VCaP (cell line): ENCODE measurements at regions not wholly inside any gene's neighbourhood (a gene's known extent, or its start where the extent isn't known, plus 50 kb on each side); places are given as distances from the start of the nearest gene placed in this dataset.

Experiments
- H3K27ac ChIP-seq: fragments of 450-650 bp; 2 replicates; pipeline ENCODE4 v1.5.1; 2017
- CTCF ChIP-seq: fragments of 450-650 bp; conservative IDR thresholded peaks from 2 replicates; pipeline ENCODE4 v1.5.1; 2017; ENCODE audit warnings: mild to moderate bottlenecking, moderate library complexity

- no peak for TF ChIP-seq CTCF
Measured at GRCh38 chr2:144950899-144951560, 431.1 kb upstream of the ZEB2 start.

GRCh38 chr2:144948205-144948855, 428.4 kb upstream of the ZEB2 start:
- no peak for TF ChIP-seq CTCF
- no peak overlapping the region for H3K27ac ChIP-seq

More at GRCh38 chr2:144950899-144951560, 431.1 kb upstream of the ZEB2 start:
- H3K27ac ChIP-seq, result no peak overlapping the region

DNA sequence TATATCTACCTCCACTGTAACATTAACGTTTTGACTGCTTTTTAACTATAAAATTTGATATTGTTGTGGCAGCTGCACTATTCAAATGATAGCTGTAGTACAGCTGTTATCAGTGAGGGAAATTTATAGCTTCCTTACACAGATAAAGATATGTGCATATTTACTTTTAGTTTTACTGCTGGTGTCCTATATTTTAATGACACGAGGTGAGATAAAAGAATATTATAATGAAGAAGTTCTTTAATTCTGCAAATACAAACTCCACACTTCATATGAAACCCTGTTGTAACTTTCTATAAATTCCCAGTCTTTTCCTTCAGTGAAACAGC, 427.8 kb upstream of the ZEB2 start:
- H3K27ac ChIP-seq, result no peak overlapping the region
- no peak for TF ChIP-seq CTCF

- no peak for TF ChIP-seq CTCF
- H3K27ac ChIP-seq, result no peak overlapping the region
Measured at GRCh38 chr2:144946263-144946662, 426.3 kb upstream of the ZEB2 start.

DNA sequence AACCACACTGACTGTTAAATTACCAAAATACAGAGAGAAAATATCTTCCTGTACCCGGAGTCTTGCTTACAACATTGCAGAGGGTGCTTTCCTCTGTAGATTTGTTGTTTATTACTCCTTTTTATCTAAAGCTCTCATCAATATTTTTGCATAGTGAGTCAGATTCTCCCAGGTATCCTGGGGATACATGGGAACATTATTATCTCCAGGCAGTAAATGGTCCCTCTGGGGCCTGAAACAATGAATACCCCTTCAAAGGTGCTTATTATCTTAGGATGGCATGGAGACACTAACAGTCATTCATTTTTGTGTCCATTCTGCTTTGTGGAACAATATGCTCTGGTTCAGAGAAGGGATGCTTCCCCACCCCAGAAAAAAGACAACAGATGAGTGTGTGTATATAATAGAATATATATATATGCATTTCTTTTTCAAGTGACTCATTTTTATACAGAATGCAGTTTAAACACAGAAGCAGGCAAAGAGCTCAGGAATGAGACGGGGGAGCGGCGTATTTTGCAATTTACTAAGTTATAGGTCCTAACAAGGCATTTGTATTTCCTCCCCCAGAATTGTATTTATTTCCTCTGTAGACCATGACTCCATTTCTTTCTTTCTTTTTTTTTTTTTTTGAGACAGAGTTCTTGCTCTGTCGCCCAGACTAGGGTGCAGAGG, 424.8 kb upstream of the ZEB2 start:
- no peak overlapping the region for H3K27ac ChIP-seq
- no peak for TF ChIP-seq CTCF

- no peak overlapping the region for H3K27ac ChIP-seq
- TF ChIP-seq CTCF, result no peak
Measured at GRCh38 chr2:144943986-144944385, 424.1 kb upstream of the ZEB2 start.

DNA sequence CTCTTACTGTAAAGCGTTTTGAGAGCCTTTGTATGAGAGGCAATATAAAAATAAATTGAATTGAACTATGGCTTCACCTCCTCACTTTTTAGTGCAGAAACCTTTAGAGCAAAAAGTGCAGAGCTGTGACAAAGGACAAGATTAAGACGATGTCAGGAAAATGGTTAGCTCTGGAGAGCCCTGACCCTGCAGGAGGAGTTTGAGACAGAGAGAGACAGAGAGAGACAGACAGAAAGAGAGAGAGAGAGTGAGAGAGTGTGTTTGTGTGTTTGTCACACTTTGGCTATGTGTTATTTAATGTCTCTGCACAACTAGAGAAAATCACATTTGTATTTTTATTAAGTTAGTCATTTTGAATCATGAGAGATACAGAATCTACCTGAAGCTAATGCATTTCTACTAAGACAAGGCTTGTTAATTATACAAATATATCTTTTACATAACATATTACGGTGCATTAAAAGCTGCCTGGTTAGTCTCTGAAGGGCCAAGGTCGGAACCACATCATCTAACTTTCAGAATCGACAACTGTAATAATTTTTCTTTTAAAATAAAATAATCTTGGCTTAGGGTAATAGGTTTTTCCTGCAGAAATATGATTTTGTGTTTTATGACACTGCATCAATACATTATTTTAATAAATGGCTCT, 423.5 kb upstream of the ZEB2 start:
- no peak overlapping the region for H3K27ac ChIP-seq
- no peak for TF ChIP-seq CTCF
